ENCODE measurements at regions not wholly inside any gene's neighbourhood (a gene's known extent, or its start where the extent isn't known, plus 50 kb on each side); places are given as distances from the start of the nearest gene placed in this dataset.
"Not testable (repeated sequence)": the region's sequence is repeated elsewhere in the genome, so short reads cannot be mapped to it uniquely, and the experiment has no call there.

- not testable (repeated sequence) for TF ChIP-seq EZH2phosphoT487 (IDR thresholded peaks at IDR 0.05; ENCODE audit: low read depth, severe bottlenecking, unreplicated experiment); CTCF (IDR thresholded peaks at IDR 0.05; ENCODE audit: poor library complexity)
Observed at GRCh38 chr15:31673263-31673662, 346.6 kb downstream of the KLF13 start.

Data from hepatocyte (in vitro differentiated cells).